ENCODE measurements at regions not wholly inside any gene's neighbourhood (a gene's known extent, or its start where the extent isn't known, plus 50 kb on each side); places are given as distances from the start of the nearest gene placed in this dataset.

- H3K9ac ChIP-seq (ENCODE audit: low read depth in 1 of 2, low read length in 2 of 2), result no peak overlapping the region
- H3K27ac ChIP-seq (ENCODE audit: low read depth, low read length), result no peak overlapping the region
- no peaks in the 10 kb centered on the region for H3K4me1 ChIP-seq (ENCODE audit: control insufficient read depth in 1 of 2, insufficient read depth in 2 of 2, low read length in 2 of 2)
- H3K4me3 ChIP-seq (ENCODE audit: low read depth in 1 of 2, low read length in 2 of 2), result no peak overlapping the region
- H3K36me3 ChIP-seq (ENCODE audit: control insufficient read depth in 1 of 2, insufficient read depth in 2 of 2, low read length in 2 of 2), result no peaks in the 10 kb centered on the region
- no peaks in the 10 kb centered on the region for H3K9me3 ChIP-seq (ENCODE audit: control insufficient read depth in 1 of 2, low read length in 2 of 2)
- H3K27me3 ChIP-seq (ENCODE audit: control insufficient read depth in 1 of 2, insufficient read depth in 2 of 2, low read length in 2 of 2), result no peaks in the 10 kb centered on the region
These were observed 53.1 kb upstream of the CACNA1E start for GRCh38 chr1:181430015-181430885.

Data from duodenal mucosa (tissue), 2 donors.